Loucy (cell line): ENCODE measurements at regions not wholly inside any gene's neighbourhood (a gene's known extent, or its start where the extent isn't known, plus 50 kb on each side); places are given as distances from the start of the nearest gene placed in this dataset.

Source experiments
- H2AFZ ChIP-seq: fragments of 200-600 bp; sonication (generic); 2 replicates; pipeline ENCODE4 v1.6.0; 2016; ENCODE audit warnings: antibody characterized with exemption, mild to moderate bottlenecking, low read length, moderate library complexity
- H3F3A ChIP-seq: fragments of 200-600 bp; 2 replicates; pipeline ENCODE4 v1.6.0; 2016; ENCODE audit warnings: antibody characterized with exemption, low read depth, mild to moderate bottlenecking
- H3K27me3 ChIP-seq: fragments of 200-600 bp; sonication (generic); 2 replicates; pipeline ENCODE4 v1.6.1; 2014; ENCODE audit warnings: low read length, mild to moderate bottlenecking; ENCODE audit not compliant: insufficient read depth, poor library complexity, severe bottlenecking
- H3K36me3 ChIP-seq: fragments of 200-600 bp; sonication (generic); 2 replicates; pipeline ENCODE4 v1.6.1; 2016; ENCODE audit warnings: low read length; ENCODE audit not compliant: insufficient read depth
- H3K4me1 ChIP-seq: fragments of 200-600 bp; sonication (generic); 2 replicates; pipeline ENCODE4 v1.5.1; 2014; ENCODE audit warnings: low read length, mild to moderate bottlenecking; ENCODE audit not compliant: insufficient read depth, poor library complexity, severe bottlenecking
- H3K4me2 ChIP-seq: fragments of 200-600 bp; sonication (generic); 2 replicates; pipeline ENCODE4 v1.6.0; 2014; ENCODE audit warnings: antibody characterized with exemption, low read length, low read depth, mild to moderate bottlenecking; ENCODE audit not compliant: poor library complexity, severe bottlenecking
- H3K4me3 ChIP-seq: fragments of 200-600 bp; sonication (generic); 2 replicates; pipeline ENCODE4 v1.5.1; 2014; ENCODE audit warnings: low read length, mild to moderate bottlenecking, mixed read lengths; ENCODE audit not compliant: poor library complexity, severe bottlenecking
- H3K79me2 ChIP-seq: fragments of 200-600 bp; sonication (generic); 2 replicates; pipeline ENCODE4 v1.6.1; 2014; ENCODE audit warnings: low read length; ENCODE audit not compliant: insufficient read depth
- H3K9ac ChIP-seq: fragments of 200-600 bp; sonication (generic); 2 replicates; pipeline ENCODE4 v1.6.0; 2014; ENCODE audit warnings: mild to moderate bottlenecking, low read depth, low read length, moderate library complexity; ENCODE audit not compliant: poor library complexity, severe bottlenecking
- H3K9me2 ChIP-seq: fragments of 200-600 bp; sonication (generic); replicated peaks from 2 replicates; pipeline ENCODE4 v1.6.1; 2016; ENCODE audit warnings: low read depth, low read length, mixed read lengths
- H3K9me3 ChIP-seq: fragments of 200-600 bp; sonication (generic); 2 replicates; pipeline ENCODE4 v1.6.1; 2014; ENCODE audit warnings: mild to moderate bottlenecking, antibody characterized with exemption, low read length, low read depth; ENCODE audit not compliant: insufficient read depth
- H4K20me1 ChIP-seq: fragments of 200-600 bp; sonication (generic); 2 replicates; pipeline ENCODE4 v1.6.0; 2014; ENCODE audit warnings: antibody characterized with exemption, low read length, mild to moderate bottlenecking; ENCODE audit not compliant: insufficient read depth, poor library complexity, severe bottlenecking
- EZH2phosphoT487 ChIP-seq: fragments of 200-600 bp; IDR thresholded peaks from 2 replicates; pipeline ENCODE4 v1.6.1; 2018; ENCODE audit warnings: antibody characterized with exemption, mild to moderate bottlenecking, moderate library complexity, borderline replicate concordance
- TF ChIP-seq, protein P1 (sequence below): fragments of 200-600 bp; sonication (generic); conservative IDR thresholded peaks from 2 replicates; pipeline ENCODE4 v1.5.1; 2014; ENCODE audit warnings: mild to moderate bottlenecking, antibody characterized with exemption, low read length

DNA sequence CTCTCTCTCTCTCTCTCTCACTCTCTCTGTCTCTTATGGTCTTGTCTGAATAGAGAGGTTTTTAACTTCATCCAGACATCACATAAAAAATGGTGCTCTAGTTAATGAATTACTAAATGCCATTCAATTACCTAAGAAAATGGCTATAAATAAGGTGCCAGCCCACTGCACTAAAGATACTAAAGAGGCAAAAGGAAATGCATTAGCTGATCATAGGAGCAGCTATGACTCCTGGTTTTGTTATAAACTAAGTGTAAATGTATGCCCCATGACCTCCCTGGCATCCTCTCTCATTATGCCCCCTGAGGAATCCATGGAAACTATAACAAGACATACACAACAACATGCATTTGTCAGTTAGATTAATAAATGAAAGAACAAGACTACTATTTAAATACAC lies 57.5 kb upstream of the PDC start:
- H4K20me1 ChIP-seq, result no peaks in the 10 kb centered on the region
- H3K4me1 ChIP-seq, result no peaks in the 10 kb centered on the region
- no peaks in the 10 kb centered on the region for H3K27me3 ChIP-seq
- no peak for TF ChIP-seq EZH2phosphoT487
- TF ChIP-seq, protein P1, sequence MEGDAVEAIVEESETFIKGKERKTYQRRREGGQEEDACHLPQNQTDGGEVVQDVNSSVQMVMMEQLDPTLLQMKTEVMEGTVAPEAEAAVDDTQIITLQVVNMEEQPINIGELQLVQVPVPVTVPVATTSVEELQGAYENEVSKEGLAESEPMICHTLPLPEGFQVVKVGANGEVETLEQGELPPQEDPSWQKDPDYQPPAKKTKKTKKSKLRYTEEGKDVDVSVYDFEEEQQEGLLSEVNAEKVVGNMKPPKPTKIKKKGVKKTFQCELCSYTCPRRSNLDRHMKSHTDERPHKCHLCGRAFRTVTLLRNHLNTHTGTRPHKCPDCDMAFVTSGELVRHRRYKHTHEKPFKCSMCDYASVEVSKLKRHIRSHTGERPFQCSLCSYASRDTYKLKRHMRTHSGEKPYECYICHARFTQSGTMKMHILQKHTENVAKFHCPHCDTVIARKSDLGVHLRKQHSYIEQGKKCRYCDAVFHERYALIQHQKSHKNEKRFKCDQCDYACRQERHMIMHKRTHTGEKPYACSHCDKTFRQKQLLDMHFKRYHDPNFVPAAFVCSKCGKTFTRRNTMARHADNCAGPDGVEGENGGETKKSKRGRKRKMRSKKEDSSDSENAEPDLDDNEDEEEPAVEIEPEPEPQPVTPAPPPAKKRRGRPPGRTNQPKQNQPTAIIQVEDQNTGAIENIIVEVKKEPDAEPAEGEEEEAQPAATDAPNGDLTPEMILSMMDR, result no peak
- H2AFZ ChIP-seq, result no peak overlapping the region
- H3K79me2 ChIP-seq, result no peaks in the 10 kb centered on the region
- no peaks in the 10 kb centered on the region for H3K9me2 ChIP-seq
- no peak overlapping the region for H3K4me2 ChIP-seq
- no peak overlapping the region for H3K4me3 ChIP-seq
- no peak overlapping the region for H3K9ac ChIP-seq
- no peaks in the 10 kb centered on the region for H3K36me3 ChIP-seq
- no peaks in the 10 kb centered on the region for H3K9me3 ChIP-seq
- no peaks in the 10 kb centered on the region for H3F3A ChIP-seq

DNA sequence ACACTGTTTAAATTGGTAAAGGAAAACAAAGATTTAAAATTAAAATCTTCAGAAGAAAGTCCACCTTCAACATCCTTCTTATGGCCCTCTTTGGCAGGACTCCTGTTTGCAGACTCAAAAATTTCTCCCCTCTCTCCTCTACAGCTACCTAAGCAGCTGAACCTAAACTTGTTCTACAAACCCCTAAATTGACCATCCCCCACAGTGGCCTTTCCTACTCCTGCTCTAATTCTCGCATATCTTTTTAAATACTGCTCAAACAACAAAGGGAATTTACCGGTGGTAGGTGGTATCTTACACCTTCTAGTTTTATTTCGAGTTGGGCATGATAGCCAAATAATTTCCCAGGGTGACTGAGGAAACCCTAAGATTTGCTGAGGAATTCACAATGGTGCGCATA lies 53.5 kb upstream of the PDC start:
- no peaks in the 10 kb centered on the region for H3K36me3 ChIP-seq
- H3K27me3 ChIP-seq, result no peaks in the 10 kb centered on the region
- no peaks in the 10 kb centered on the region for H3K79me2 ChIP-seq
- H2AFZ ChIP-seq, result no peak overlapping the region
- no peaks in the 10 kb centered on the region for H3F3A ChIP-seq
- H3K4me2 ChIP-seq, result no peak overlapping the region
- no peak for TF ChIP-seq EZH2phosphoT487
- TF ChIP-seq, protein P1, result no peak
- no peak overlapping the region for H3K9ac ChIP-seq
- H3K4me1 ChIP-seq, result no peaks in the 10 kb centered on the region
- no peaks in the 10 kb centered on the region for H4K20me1 ChIP-seq
- no peaks in the 10 kb centered on the region for H3K9me3 ChIP-seq
- H3K9me2 ChIP-seq, result no peaks in the 10 kb centered on the region
- H3K4me3 ChIP-seq, result no peak overlapping the region

DNA sequence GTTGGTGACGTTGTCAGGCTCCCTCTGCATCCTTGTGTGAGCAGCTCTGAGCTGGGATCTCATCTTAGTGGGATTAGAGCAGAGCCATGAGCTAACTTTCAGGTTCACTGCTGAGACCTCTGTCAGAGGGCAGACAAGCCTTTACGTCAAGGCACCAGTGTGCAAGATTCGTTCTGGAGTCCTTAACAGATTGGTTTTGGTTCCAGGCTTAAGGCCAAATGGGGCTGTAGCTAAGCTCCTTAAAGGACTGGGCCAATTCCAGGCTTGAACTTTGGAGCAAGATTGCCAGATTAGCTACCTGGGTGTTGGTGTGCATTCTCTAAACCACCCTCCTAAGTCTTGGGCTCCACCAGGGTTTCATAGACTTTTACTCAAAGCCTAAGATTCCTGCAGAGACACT lies 52.6 kb upstream of the PDC start:
- Histone ChIP-seq H3K79me2 (no peaks in the 10 kb centered on the region), H2AFZ (no peak overlapping the region)

More for the DNA sequence above, 52.6 kb upstream of the PDC start:
- TF ChIP-seq, protein P1, result no peak
- TF ChIP-seq EZH2phosphoT487, result no peak
- Histone ChIP-seq H3K9me2 (no peaks in the 10 kb centered on the region), H3K4me2 (no peak overlapping the region), H3K27me3 (no peaks in the 10 kb centered on the region), H3K9me3 (no peaks in the 10 kb centered on the region), H4K20me1 (no peaks in the 10 kb centered on the region), H3K36me3 (no peaks in the 10 kb centered on the region), H3K9ac (no peak overlapping the region), H3F3A (no peaks in the 10 kb centered on the region), H3K4me1 (no peaks in the 10 kb centered on the region), H3K4me3 (no peak overlapping the region)
